Adrenal gland (tissue), 9 donors: ENCODE measurements at regions not wholly inside any gene's neighbourhood (a gene's known extent, or its start where the extent isn't known, plus 50 kb on each side); places are given as distances from the start of the nearest gene placed in this dataset.
A peak's percentile ranks its signal among the peaks of the same experiment; 100 is the strongest.

ENCODE experiments used
- DNase-seq, 7 donors: peaks; one replicate each; pipeline ENCODE4 v3.0.0-alpha.2; 2019 to 2020
- H3K27ac ChIP-seq, 5 donors: fragments of 200-600 bp; sonication (generic) in 4 of 5; 1 replicate in 3 of 5; 2 replicates in 2 of 5; pipeline versions ENCODE4 v1.5.1 to v1.8.0; 2016 to 2020; ENCODE audit warnings: mild to moderate bottlenecking in 1 of 5
- H3K27me3 ChIP-seq: fragments of 200-600 bp; 2 replicates; pipeline ENCODE4 v1.8.0; 2021
- H3K36me3 ChIP-seq, 2 donors: fragments of 200-600 bp; replicated peaks in 1 of 2; 1 replicate in 1 of 2; 2 replicates in 1 of 2; pipeline versions ENCODE4 v1.5.1 to v1.8.0; 2018 to 2022
- H3K4me1 ChIP-seq, 2 donors: fragments of 200-600 bp; replicated peaks in 1 of 2; 1 replicate in 1 of 2; 2 replicates in 1 of 2; pipeline versions ENCODE4 v1.5.1 to v1.8.0; 2018 to 2021
- H3K4me3 ChIP-seq, 4 donors: fragments of 200-600 bp; sonication (generic) in 3 of 4; one replicate each; pipeline ENCODE4 v1.5.1; 2016 to 2018
- H3K9me3 ChIP-seq, 3 donors: fragments of 200-600 bp; sonication (generic) in 1 of 3; replicated peaks in 1 of 3; 1 replicate in 2 of 3; 2 replicates in 1 of 3; pipeline versions ENCODE4 v1.5.1 to v1.8.0; 2016 to 2021
- CTCF ChIP-seq, 6 experiments: fragments of 450-650 bp in 4 of 6; fragments of 200-600 bp in 2 of 6; sonication (generic) in 1 of 6; IDR thresholded peaks; 1 replicate in 5 of 6; 2 replicates in 1 of 6; pipeline versions ENCODE4 v1.5.1 to v1.8.0; 2016 to 2021; ENCODE audit warnings: antibody characterized with exemption in 6 of 6, mild to moderate bottlenecking in 2 of 6, moderate library complexity in 1 of 6
- POLR2A ChIP-seq, 2 donors: fragments of 450-650 bp; IDR thresholded peaks; one replicate each; pipeline ENCODE4 v1.6.1; 2017; ENCODE audit warnings: antibody characterized with exemption in 2 of 2, mild to moderate bottlenecking in 2 of 2, moderate library complexity in 1 of 2
- whole genome bisulfite sequencing, 4 donors: extraction: QIAGEN DNeasy Blood & Tissue Kit in 2 of 4; methylation state at CpG; one replicate each; pipeline versions ENCODE4 v1.1.5 to v1.1.7; 2013 to 2017; 5-methylcytosine and 5-hydroxymethylcytosine counted together
- intact Hi-C, 2 donors: fragments of 100-400 bp; cut with DNase I; formaldehyde crosslinking; loops; one replicate each; pipeline versions ENCODE4 v1.14.1 to v1.15.0; 2022 to 2023
- donor health status: healthy with polysubstance abuse.
- donor health status: Bipolar disorder and iron deficiency.
- donor health status: DM: yes; HTN: yes; CAD: no.
- donor health status: DM: no; HTN: no; CAD: no.
- donor health status: DM: no; HTN: no; CAD: no.

GRCh38 chr3:17810759-17811158 is 68.3 kb upstream of the TBC1D5 start:
- no peaks in the 10 kb centered on the region for H3K4me1 ChIP-seq
- no peaks in the 10 kb centered on the region for H3K27me3 ChIP-seq
- DNase-seq, result no peak
- peak in 1 of 6 experiments; percentile 25 for TF ChIP-seq CTCF (IDR thresholded peaks at IDR 0.05)
- no peak for TF ChIP-seq POLR2A (IDR thresholded peaks at IDR 0.05)
- H3K27ac ChIP-seq, result no peak overlapping the region
- intact Hi-C loops, result no loop called here
- H3K36me3 ChIP-seq, result no peaks in the 10 kb centered on the region
- H3K9me3 ChIP-seq, result no peaks in the 10 kb centered on the region
- H3K4me3 ChIP-seq, result no peak overlapping the region

GRCh38 chr3:17808994-17809393 is 66.6 kb upstream of the TBC1D5 start:
- Histone ChIP-seq H3K36me3 (no peaks in the 10 kb centered on the region), H3K4me1 (no peaks in the 10 kb centered on the region), H3K4me3 (no peak overlapping the region), H3K27ac (no peak overlapping the region), H3K9me3 (no peaks in the 10 kb centered on the region), H3K27me3 (no peaks in the 10 kb centered on the region)
- intact Hi-C loops, result no loop called here
- no peak for TF ChIP-seq POLR2A (IDR thresholded peaks at IDR 0.05)
- TF ChIP-seq CTCF (IDR thresholded peaks at IDR 0.05), result no peak
- DNase-seq, result no peak

GRCh38 chr3:17806876-17807275 is 64.4 kb upstream of the TBC1D5 start:
- no peak for DNase-seq
- Histone ChIP-seq H3K4me3 (no peak overlapping the region), H3K4me1 (no peaks in the 10 kb centered on the region), H3K9me3 (no peaks in the 10 kb centered on the region), H3K27ac (no peak overlapping the region), H3K27me3 (no peaks in the 10 kb centered on the region), H3K36me3 (no peaks in the 10 kb centered on the region)
- intact Hi-C loops, result no loop called here
- TF ChIP-seq POLR2A (IDR thresholded peaks at IDR 0.05), result no peak
- no peak for TF ChIP-seq CTCF (IDR thresholded peaks at IDR 0.05)
- 55 to 85% (median 67%) methylated on average over 1 of the region's 1 CpG for WGBS, 4 donors

DNA sequence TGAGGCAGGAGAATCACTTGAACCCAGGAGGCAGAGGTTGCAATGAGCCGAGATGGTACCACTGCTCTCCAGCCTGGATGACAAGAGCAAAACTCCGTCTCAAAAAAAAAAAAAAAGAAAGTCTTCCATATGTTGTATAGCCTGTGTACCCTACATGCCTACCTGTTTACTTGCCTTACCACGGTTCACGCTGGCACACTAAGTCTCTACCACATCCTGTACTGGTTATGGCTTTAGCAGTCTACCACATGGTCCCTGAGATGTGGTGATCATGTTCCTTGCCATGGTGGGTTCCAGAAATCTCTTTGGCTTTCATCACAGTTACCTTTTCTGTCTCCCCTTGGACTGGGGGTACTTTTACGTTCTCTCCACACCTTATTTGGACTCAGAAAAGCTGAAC is 63.8 kb upstream of the TBC1D5 start:
- no peak for DNase-seq

More for the DNA sequence above, 63.8 kb upstream of the TBC1D5 start:
- H3K36me3 ChIP-seq, result no peaks in the 10 kb centered on the region
- no peaks in the 10 kb centered on the region for H3K9me3 ChIP-seq
- no peaks in the 10 kb centered on the region for H3K27me3 ChIP-seq
- intact Hi-C loops, result no loop called here
- TF ChIP-seq CTCF (IDR thresholded peaks at IDR 0.05), result no peak
- 85 to 92% (median 90%) methylated on average over 5 of the region's 5 CpGs for WGBS, 4 donors
- no peak overlapping the region for H3K4me3 ChIP-seq
- no peaks in the 10 kb centered on the region for H3K4me1 ChIP-seq
- H3K27ac ChIP-seq, result no peak overlapping the region
